ENCODE measurements at regions not wholly inside any gene's neighbourhood (a gene's known extent, or its start where the extent isn't known, plus 50 kb on each side); places are given as distances from the start of the nearest gene placed in this dataset.

DNA sequence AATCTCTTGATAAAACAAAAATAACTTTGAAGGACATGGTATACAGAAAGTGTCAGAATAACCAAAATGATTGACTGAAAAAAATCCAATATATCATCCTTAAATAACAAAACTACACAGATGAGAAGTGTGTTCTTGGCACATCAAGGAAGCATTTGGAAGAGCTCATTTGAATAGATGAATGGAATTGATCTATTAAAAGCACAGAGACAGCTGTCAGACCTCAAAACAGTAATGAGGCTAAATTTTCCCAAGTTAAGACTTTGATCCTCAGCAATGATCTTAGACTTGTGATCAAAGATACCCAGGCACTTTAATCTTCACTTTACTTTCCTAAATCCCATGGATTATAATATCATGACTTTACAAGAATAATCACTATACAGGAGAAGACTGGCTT lies 395.4 kb upstream of the NFE2L3 start:
- Histone ChIP-seq H3K27me3 (no peaks in the 10 kb centered on the region), H3K27ac (peak overlapping the region; percentile 88 to 89), H3K4me3 (no peak overlapping the region), H3K9me3 (no peaks in the 10 kb centered on the region), H3K36me3 (no peaks in the 10 kb centered on the region), H3K4me1 (peaks cover 0 to 72% (median 27%) of the 10 kb centered on the region in 4 donors)
- intact Hi-C loops (cut with DNase I; ENCODE audit: low total_unique reads), result loop anchor here (10.0 kb wide), 1 partner anchor 88 kb away; no protein-coding TSS in a partner anchor
- TF ChIP-seq, protein P1, sequence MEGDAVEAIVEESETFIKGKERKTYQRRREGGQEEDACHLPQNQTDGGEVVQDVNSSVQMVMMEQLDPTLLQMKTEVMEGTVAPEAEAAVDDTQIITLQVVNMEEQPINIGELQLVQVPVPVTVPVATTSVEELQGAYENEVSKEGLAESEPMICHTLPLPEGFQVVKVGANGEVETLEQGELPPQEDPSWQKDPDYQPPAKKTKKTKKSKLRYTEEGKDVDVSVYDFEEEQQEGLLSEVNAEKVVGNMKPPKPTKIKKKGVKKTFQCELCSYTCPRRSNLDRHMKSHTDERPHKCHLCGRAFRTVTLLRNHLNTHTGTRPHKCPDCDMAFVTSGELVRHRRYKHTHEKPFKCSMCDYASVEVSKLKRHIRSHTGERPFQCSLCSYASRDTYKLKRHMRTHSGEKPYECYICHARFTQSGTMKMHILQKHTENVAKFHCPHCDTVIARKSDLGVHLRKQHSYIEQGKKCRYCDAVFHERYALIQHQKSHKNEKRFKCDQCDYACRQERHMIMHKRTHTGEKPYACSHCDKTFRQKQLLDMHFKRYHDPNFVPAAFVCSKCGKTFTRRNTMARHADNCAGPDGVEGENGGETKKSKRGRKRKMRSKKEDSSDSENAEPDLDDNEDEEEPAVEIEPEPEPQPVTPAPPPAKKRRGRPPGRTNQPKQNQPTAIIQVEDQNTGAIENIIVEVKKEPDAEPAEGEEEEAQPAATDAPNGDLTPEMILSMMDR (IDR thresholded peaks at IDR 0.05), result no peak
- DNase-seq, result no peak

DNA sequence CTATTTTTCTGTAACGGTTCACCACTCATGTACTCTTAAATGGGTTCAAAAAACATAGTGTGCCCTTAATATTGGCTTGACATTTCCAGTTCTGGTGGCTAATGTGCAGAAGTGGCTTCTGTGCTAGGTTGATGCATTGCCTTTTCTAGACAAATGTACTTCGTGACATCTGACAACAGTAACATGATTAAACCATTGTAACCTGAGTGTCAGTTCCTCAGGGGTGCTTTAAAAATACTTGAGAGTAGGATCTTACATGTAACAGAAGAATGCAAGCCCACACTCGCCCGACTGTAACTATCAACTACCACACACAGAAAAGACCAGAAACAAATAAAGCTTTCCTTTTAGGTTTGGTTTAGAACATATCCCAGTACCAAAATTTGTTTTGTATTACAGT lies 393.4 kb upstream of the NFE2L3 start:
- H3K9me3 ChIP-seq, result no peaks in the 10 kb centered on the region
- H3K27ac ChIP-seq, result peak overlapping the region; percentile 88 to 89
- TF ChIP-seq, protein P1 (IDR thresholded peaks at IDR 0.05), result no peak
- no peaks in the 10 kb centered on the region for H3K36me3 ChIP-seq
- intact Hi-C loops (cut with DNase I; ENCODE audit: low total_unique reads), result loop anchor here (10.0 kb wide), 1 partner anchor 86 kb away; no protein-coding TSS in a partner anchor
- H3K27me3 ChIP-seq, result no peaks in the 10 kb centered on the region
- DNase-seq, result no peak
- peaks cover 0 to 52% (median 18%) of the 10 kb centered on the region in 4 donors for H3K4me1 ChIP-seq
- H3K4me3 ChIP-seq, result no peak overlapping the region

DNA sequence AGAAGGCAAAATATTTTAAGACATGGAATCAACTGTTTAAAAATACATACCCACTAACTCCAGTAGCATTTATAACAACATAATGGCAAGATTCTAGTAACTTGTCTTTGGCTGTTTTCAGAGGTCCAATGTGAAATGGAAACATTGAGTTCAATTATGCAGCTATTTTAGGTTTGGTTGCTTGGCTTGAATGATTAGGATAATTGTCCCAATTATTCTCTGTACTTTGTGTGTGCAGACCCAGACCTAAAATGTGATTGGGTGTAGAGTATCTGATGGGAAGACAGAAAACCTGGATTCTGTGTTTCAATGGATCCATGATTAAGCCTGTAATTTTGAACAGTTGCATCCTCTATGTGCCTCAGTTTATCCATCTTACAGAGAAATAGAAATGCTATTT lies 392.7 kb upstream of the NFE2L3 start:
- Histone ChIP-seq H3K4me1 (peaks cover 0 to 45% (median 12%) of the 10 kb centered on the region in 4 donors), H3K27me3 (no peaks in the 10 kb centered on the region), H3K9me3 (no peaks in the 10 kb centered on the region), H3K36me3 (no peaks in the 10 kb centered on the region), H3K4me3 (no peak overlapping the region), H3K27ac (peak overlapping the region; percentile 88 to 89)
- intact Hi-C loops (cut with DNase I; ENCODE audit: low total_unique reads), result loop anchor here (10.0 kb wide), 1 partner anchor 86 kb away; no protein-coding TSS in a partner anchor
- TF ChIP-seq, protein P1 (IDR thresholded peaks at IDR 0.05), result no peak
- DNase-seq, result no peak

DNA sequence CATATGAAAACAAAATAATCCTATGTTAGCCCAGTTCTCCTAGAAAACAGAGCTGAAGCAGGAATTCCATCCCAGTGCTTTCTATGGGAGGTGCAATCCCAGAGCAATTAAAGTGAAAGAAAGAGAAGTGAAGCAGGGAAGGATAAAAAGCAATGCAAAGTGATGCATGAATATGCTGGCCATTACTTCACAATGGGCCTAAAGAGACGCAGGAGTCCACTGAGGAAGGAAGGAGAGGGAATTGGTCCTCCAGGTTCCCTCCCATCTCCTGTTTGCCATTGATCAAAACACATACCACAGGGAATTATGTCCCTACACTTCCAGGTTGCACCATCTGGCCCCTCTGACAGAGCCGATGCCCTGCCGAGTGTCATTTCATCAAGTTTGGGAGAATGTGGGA lies 392.2 kb upstream of the NFE2L3 start:
- intact Hi-C loops (cut with DNase I; ENCODE audit: low total_unique reads), result loop anchor here (10.0 kb wide), 1 partner anchor 85 kb away; no protein-coding TSS in a partner anchor
- peaks cover 0 to 40% (median 9%) of the 10 kb centered on the region in 4 donors for H3K4me1 ChIP-seq
- TF ChIP-seq, protein P1 (IDR thresholded peaks at IDR 0.05), result no peak
- H3K27ac ChIP-seq, result peak overlapping the region; percentile 88 to 89
- no peaks in the 10 kb centered on the region for H3K9me3 ChIP-seq
- no peaks in the 10 kb centered on the region for H3K27me3 ChIP-seq
- H3K4me3 ChIP-seq, result no peak overlapping the region
- no peaks in the 10 kb centered on the region for H3K36me3 ChIP-seq
- no peak for DNase-seq

DNA sequence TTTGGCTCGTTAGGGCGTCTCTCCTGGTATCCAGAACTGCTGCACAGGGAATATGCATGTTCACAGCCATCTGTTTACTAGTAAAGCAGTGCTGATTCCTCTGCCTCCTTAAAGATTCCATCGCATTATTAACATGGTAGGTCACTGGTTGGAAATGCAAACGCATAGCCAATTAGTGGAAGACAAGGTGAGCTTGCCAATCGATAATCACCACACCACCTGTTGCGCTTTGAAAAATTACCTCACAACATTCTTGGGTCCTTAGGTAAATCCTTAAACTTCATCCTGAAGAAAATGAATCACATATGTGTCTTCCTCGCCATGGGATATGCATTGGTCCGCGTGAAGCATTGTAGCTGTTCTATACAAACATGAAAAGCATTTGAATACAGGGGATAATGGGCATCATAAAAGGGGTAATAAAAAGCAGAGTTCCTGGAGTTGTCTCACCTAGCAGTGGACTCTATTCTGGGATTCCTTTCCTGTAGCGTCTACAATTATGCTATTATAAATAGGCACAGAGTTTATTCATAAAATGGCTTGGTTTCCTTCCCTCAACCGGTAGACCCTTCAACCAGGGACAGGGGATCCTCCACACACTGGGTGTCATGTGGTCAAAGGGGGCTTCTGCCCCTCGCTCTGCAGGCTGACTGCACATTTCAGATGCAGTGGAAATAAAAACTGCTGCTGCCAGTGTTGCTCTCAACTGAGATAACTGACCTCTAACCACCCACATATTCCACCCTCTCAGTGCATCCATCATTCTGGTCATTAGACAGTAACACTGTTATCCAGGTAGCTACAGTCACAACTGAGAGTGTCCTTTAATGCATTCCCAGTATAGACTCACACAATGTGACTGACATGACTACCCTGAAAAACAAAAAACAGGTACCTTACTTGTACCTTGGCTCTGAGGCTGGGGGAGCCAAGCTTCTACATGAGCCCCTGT lies 389.2 kb upstream of the NFE2L3 start:
- no peaks in the 10 kb centered on the region for H3K36me3 ChIP-seq
- H3K4me3 ChIP-seq, result no peak overlapping the region
- DNase-seq, result no peak
- H3K4me1 ChIP-seq, result peaks cover 0 to 28% (median 5%) of the 10 kb centered on the region in 4 donors
- TF ChIP-seq, protein P1 (IDR thresholded peaks at IDR 0.05), result no peak
- intact Hi-C loops (cut with DNase I; ENCODE audit: low total_unique reads), result no loop called here
- H3K27ac ChIP-seq, result no peak overlapping the region
- H3K27me3 ChIP-seq, result no peaks in the 10 kb centered on the region
- H3K9me3 ChIP-seq, result no peaks in the 10 kb centered on the region
